Calu3 (cell line): ENCODE measurements at regions not wholly inside any gene's neighbourhood (a gene's known extent, or its start where the extent isn't known, plus 50 kb on each side); places are given as distances from the start of the nearest gene placed in this dataset.

Experiments used
- BruUV-seq: library from RNA; stranded (reverse); fragments of 400-500 nt; replicated peaks from 2 replicates; lab custom pipeline; 2021; lab: Mats Ljungman, UMichigan
- CTCF ChIA-PET: fragments of 300-600 bp; sonication (Branson Sonifier 250); formaldehyde crosslinking; loops from one replicate; lab custom pipeline; 2022; ENCODE audit warnings: antibody characterized with exemption; lab: Charles Lee
- DNase-seq: peaks from one replicate; pipeline ENCODE4 v3.0.0; 2022
- H3K27ac Mint-ChIP-seq: one replicate; pipeline ENCODE4 v1.8.0; 2022; ENCODE audit warnings: mixed read lengths; ENCODE audit not compliant: unreplicated experiment
- H3K27me3 Mint-ChIP-seq: one replicate; pipeline ENCODE4 v1.8.0; 2022; ENCODE audit warnings: mixed read lengths; ENCODE audit not compliant: unreplicated experiment
- H3K36me3 Mint-ChIP-seq: one replicate; pipeline ENCODE4 v1.8.0; 2022; ENCODE audit warnings: mild to moderate bottlenecking, moderate library complexity, mixed read lengths; ENCODE audit not compliant: insufficient read depth, unreplicated experiment
- H3K4me1 Mint-ChIP-seq: one replicate; pipeline ENCODE4 v1.8.0; 2022; ENCODE audit warnings: mild to moderate bottlenecking, low read depth, mixed read lengths; ENCODE audit not compliant: unreplicated experiment
- H3K4me3 Mint-ChIP-seq: one replicate; pipeline ENCODE4 v1.8.0; 2022; ENCODE audit warnings: mild to moderate bottlenecking, low read depth, moderate library complexity, mixed read lengths; ENCODE audit not compliant: unreplicated experiment
- H3K9me3 Mint-ChIP-seq: one replicate; pipeline ENCODE4 v1.8.0; 2022; ENCODE audit warnings: low read depth, mixed read lengths; ENCODE audit not compliant: unreplicated experiment
- CTCF ChIP-seq: fragments of 200-600 bp; IDR thresholded peaks from one replicate; pipeline ENCODE4 v1.8.0; 2022; ENCODE audit warnings: antibody characterized with exemption; ENCODE audit not compliant: unreplicated experiment
- intact Hi-C: fragments of 100-400 bp; cut with micrococcal nuclease; formaldehyde crosslinking; loops from one replicate; pipeline ENCODE4 v1.10.0; 2022; ENCODE audit not compliant: unreplicated experiment

DNA sequence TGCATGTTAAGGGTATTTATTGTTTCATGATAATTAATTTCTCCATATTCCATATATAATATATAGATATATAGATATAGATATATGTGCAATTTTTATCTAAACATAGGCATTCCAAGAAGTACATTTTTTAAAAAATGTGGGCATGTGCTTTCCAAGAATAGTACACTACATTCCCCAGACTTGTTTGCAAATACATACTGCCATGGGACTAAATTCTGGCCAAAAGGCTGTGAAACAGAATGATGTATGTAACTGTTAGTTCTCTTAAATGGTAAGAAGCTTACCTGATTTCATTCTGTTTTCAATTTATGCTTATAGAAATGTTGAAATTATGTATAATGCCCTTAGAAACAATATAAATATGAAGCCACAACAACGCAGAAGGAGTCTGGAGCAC is 503.2 kb upstream of the SPRY2 start:
- no peaks in the 10 kb centered on the region for H3K9me3 Mint-ChIP-seq
- no peaks in the 10 kb centered on the region for H3K27me3 Mint-ChIP-seq
- intact Hi-C loops = no loop called here
- DNase-seq = no peak
- BruUV-seq = no TSS peak
- H3K27ac Mint-ChIP-seq = no peak overlapping the region
- no peaks in the 10 kb centered on the region for H3K36me3 Mint-ChIP-seq
- no peak overlapping the region for H3K4me3 Mint-ChIP-seq
- CTCF ChIA-PET = no interaction called here
- no peaks in the 10 kb centered on the region for H3K4me1 Mint-ChIP-seq
- no peak for TF ChIP-seq CTCF

- intact Hi-C loops = no loop called here
- DNase-seq = no peak
- Mint-ChIP-seq H3K27ac (no peak overlapping the region), H3K4me1 (no peaks in the 10 kb centered on the region), H3K36me3 (no peaks in the 10 kb centered on the region), H3K27me3 (no peaks in the 10 kb centered on the region), H3K4me3 (no peak overlapping the region), H3K9me3 (no peaks in the 10 kb centered on the region)
- no TSS peak for BruUV-seq
- CTCF ChIA-PET = no interaction called here
- no peak for TF ChIP-seq CTCF
Observed at GRCh38 chr13:80841414-80841813, 500.5 kb upstream of the SPRY2 start.

GRCh38 chr13:80840316-80840976 is 499.5 kb upstream of the SPRY2 start:
- no peak for TF ChIP-seq CTCF
- no peaks in the 10 kb centered on the region for H3K36me3 Mint-ChIP-seq
- H3K9me3 Mint-ChIP-seq = peaks cover 2% of the 10 kb centered on the region
- no peaks in the 10 kb centered on the region for H3K4me1 Mint-ChIP-seq
- CTCF ChIA-PET = no interaction called here
- BruUV-seq = no TSS peak
- no peak for DNase-seq
- no peaks in the 10 kb centered on the region for H3K27me3 Mint-ChIP-seq
- no peak overlapping the region for H3K4me3 Mint-ChIP-seq
- H3K27ac Mint-ChIP-seq = no peak overlapping the region
- intact Hi-C loops = no loop called here

GRCh38 chr13:80835902-80836301 is 495.0 kb upstream of the SPRY2 start:
- peaks cover 2% of the 10 kb centered on the region for H3K9me3 Mint-ChIP-seq
- intact Hi-C loops = no loop called here
- CTCF ChIA-PET = no interaction called here
- no peaks in the 10 kb centered on the region for H3K27me3 Mint-ChIP-seq
- no TSS peak for BruUV-seq
- DNase-seq = no peak
- H3K4me1 Mint-ChIP-seq = no peaks in the 10 kb centered on the region
- no peak overlapping the region for H3K27ac Mint-ChIP-seq
- TF ChIP-seq CTCF = no peak
- no peak overlapping the region for H3K4me3 Mint-ChIP-seq
- no peaks in the 10 kb centered on the region for H3K36me3 Mint-ChIP-seq
